H1 (cell line): ENCODE measurements at regions not wholly inside any gene's neighbourhood (a gene's known extent, or its start where the extent isn't known, plus 50 kb on each side); places are given as distances from the start of the nearest gene placed in this dataset.

Source experiments
- EP300 ChIP-seq, 2 experiments: IDR thresholded peaks; 1 replicate in 1 of 2; 2 replicates in 1 of 2; pipeline ENCODE4 v1.6.1; 2011 to 2012; ENCODE audit warnings: low read depth in 2 of 2, low read length in 2 of 2, mild to moderate bottlenecking in 2 of 2, borderline replicate concordance in 1 of 2, inconsistent platforms in 1 of 2, moderate library complexity in 1 of 2
- SIX5 ChIP-seq: IDR thresholded peaks from 2 replicates; pipeline ENCODE4 v1.6.1; 2011; ENCODE audit warnings: mild to moderate bottlenecking, low read depth, low read length
- SP4 ChIP-seq: IDR thresholded peaks from 2 replicates; pipeline ENCODE4 v1.6.1; 2012; ENCODE audit warnings: low read length, inconsistent platforms
- TF ChIP-seq, protein P1 (sequence below): fragments of 300-600 bp; sonication (generic); IDR thresholded peaks from 2 replicates; pipeline ENCODE4 v1.7.1; 2012; ENCODE audit warnings: low read length, moderate library complexity, mild to moderate bottlenecking, inconsistent platforms; ENCODE audit not compliant: insufficient replicate concordance

DNA sequence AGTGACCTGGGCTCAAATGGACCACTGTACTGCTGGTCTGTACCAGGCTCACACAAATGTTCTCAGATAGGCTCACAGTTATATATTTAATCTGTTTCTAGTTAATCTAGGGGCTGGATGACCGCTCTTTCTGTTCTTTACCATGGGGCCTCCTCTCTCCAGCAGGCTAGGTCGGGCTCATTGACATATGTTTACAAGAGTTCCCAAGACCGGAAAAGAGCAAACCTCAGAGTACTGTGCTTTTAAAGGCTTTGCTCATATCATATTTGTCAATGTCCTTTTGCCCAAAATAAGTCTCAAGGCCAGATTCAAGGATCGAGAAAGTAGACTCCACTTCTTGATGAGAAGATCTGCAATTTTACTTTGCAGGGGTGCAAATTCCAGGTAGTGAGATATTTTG is 348.0 kb upstream of the EPHA6 start (continued):
- TF ChIP-seq, protein P1, sequence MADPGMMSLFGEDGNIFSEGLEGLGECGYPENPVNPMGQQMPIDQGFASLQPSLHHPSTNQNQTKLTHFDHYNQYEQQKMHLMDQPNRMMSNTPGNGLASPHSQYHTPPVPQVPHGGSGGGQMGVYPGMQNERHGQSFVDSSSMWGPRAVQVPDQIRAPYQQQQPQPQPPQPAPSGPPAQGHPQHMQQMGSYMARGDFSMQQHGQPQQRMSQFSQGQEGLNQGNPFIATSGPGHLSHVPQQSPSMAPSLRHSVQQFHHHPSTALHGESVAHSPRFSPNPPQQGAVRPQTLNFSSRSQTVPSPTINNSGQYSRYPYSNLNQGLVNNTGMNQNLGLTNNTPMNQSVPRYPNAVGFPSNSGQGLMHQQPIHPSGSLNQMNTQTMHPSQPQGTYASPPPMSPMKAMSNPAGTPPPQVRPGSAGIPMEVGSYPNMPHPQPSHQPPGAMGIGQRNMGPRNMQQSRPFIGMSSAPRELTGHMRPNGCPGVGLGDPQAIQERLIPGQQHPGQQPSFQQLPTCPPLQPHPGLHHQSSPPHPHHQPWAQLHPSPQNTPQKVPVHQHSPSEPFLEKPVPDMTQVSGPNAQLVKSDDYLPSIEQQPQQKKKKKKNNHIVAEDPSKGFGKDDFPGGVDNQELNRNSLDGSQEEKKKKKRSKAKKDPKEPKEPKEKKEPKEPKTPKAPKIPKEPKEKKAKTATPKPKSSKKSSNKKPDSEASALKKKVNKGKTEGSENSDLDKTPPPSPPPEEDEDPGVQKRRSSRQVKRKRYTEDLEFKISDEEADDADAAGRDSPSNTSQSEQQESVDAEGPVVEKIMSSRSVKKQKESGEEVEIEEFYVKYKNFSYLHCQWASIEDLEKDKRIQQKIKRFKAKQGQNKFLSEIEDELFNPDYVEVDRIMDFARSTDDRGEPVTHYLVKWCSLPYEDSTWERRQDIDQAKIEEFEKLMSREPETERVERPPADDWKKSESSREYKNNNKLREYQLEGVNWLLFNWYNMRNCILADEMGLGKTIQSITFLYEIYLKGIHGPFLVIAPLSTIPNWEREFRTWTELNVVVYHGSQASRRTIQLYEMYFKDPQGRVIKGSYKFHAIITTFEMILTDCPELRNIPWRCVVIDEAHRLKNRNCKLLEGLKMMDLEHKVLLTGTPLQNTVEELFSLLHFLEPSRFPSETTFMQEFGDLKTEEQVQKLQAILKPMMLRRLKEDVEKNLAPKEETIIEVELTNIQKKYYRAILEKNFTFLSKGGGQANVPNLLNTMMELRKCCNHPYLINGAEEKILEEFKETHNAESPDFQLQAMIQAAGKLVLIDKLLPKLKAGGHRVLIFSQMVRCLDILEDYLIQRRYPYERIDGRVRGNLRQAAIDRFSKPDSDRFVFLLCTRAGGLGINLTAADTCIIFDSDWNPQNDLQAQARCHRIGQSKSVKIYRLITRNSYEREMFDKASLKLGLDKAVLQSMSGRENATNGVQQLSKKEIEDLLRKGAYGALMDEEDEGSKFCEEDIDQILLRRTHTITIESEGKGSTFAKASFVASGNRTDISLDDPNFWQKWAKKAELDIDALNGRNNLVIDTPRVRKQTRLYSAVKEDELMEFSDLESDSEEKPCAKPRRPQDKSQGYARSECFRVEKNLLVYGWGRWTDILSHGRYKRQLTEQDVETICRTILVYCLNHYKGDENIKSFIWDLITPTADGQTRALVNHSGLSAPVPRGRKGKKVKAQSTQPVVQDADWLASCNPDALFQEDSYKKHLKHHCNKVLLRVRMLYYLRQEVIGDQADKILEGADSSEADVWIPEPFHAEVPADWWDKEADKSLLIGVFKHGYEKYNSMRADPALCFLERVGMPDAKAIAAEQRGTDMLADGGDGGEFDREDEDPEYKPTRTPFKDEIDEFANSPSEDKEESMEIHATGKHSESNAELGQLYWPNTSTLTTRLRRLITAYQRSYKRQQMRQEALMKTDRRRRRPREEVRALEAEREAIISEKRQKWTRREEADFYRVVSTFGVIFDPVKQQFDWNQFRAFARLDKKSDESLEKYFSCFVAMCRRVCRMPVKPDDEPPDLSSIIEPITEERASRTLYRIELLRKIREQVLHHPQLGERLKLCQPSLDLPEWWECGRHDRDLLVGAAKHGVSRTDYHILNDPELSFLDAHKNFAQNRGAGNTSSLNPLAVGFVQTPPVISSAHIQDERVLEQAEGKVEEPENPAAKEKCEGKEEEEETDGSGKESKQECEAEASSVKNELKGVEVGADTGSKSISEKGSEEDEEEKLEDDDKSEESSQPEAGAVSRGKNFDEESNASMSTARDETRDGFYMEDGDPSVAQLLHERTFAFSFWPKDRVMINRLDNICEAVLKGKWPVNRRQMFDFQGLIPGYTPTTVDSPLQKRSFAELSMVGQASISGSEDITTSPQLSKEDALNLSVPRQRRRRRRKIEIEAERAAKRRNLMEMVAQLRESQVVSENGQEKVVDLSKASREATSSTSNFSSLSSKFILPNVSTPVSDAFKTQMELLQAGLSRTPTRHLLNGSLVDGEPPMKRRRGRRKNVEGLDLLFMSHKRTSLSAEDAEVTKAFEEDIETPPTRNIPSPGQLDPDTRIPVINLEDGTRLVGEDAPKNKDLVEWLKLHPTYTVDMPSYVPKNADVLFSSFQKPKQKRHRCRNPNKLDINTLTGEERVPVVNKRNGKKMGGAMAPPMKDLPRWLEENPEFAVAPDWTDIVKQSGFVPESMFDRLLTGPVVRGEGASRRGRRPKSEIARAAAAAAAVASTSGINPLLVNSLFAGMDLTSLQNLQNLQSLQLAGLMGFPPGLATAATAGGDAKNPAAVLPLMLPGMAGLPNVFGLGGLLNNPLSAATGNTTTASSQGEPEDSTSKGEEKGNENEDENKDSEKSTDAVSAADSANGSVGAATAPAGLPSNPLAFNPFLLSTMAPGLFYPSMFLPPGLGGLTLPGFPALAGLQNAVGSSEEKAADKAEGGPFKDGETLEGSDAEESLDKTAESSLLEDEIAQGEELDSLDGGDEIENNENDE: no peak
- TF ChIP-seq SP4 (no peak), SIX5 (no peak), EP300 (IDR thresholded peaks at IDR 0.05; ENCODE audit: borderline replicate concordance in 1 of 2, low read depth in 2 of 2, low read length in 2 of 2) (no peak)
